GM12891 (cell line): ENCODE measurements at regions not wholly inside any gene's neighbourhood (a gene's known extent, or its start where the extent isn't known, plus 50 kb on each side); places are given as distances from the start of the nearest gene placed in this dataset.

Source experiments
- DNase-seq: peaks from one replicate; pipeline ENCODE4 v3.0.0; 2011; ENCODE audit warnings: low spot score; ENCODE audit not compliant: insufficient read length
- FAIRE-seq: peaks from 2 replicates; lab custom pipeline; 2011; peaks lifted over from hg19 to GRCh38; lab: Jason Lieb, UNC
- PAX5 ChIP-seq: IDR thresholded peaks from 2 replicates; pipeline ENCODE4 v1.6.1; 2011; ENCODE audit warnings: low read length, moderate library complexity, mild to moderate bottlenecking; ENCODE audit not compliant: insufficient read depth, severe bottlenecking
- POLR2A ChIP-seq: IDR thresholded peaks from 2 replicates; pipeline ENCODE4 v1.6.1; 2011; ENCODE audit warnings: low read depth, low read length, control low read depth
- POLR2AphosphoS5 ChIP-seq: IDR thresholded peaks from 2 replicates; pipeline ENCODE4 v1.6.1; 2011; ENCODE audit warnings: low read depth, low read length, control low read depth
- POU2F2 ChIP-seq: IDR thresholded peaks from 2 replicates; pipeline ENCODE4 v1.6.1; 2011; ENCODE audit warnings: low read depth, mild to moderate bottlenecking, control low read depth, low read length, moderate library complexity
- SPI1 ChIP-seq: IDR thresholded peaks from 2 replicates; pipeline ENCODE4 v1.6.1; 2011; ENCODE audit warnings: low read depth, low read length, control low read depth
- TAF1 ChIP-seq: IDR thresholded peaks from 2 replicates; pipeline ENCODE4 v1.6.1; 2011; ENCODE audit warnings: low read depth, low read length, control low read depth

DNA sequence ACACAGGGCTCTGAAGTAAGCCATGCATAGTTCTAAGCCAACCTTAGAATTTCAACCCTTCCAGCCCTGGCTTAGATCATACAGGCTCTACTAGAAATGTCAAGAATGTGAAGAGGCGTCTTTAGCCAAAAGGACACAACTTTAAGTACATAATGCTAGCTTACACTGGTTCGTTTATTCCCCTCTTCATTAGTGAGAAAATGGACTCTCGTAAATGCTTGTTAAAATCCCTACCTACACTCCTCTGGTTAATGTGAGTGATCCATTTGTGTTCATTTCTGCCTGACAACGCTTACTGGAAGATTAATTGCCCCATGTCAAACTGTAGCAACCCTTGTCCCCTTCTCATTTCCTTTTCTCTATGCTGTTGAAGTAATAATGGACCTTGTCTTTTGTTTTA, 149.3 kb upstream of the POU5F2 start:
- TF ChIP-seq PAX5 (no peak), POLR2AphosphoS5 (no peak), TAF1 (no peak), SPI1 (no peak), POU2F2 (no peak), POLR2A (no peak)
- no peak for FAIRE-seq
- DNase-seq, result no peak

GRCh38 chr5:93887678-93888077, 146.3 kb upstream of the POU5F2 start:
- DNase-seq, result no peak
- no peak for FAIRE-seq
- TF ChIP-seq POLR2A (no peak), POLR2AphosphoS5 (no peak), SPI1 (no peak), TAF1 (no peak), PAX5 (no peak), POU2F2 (no peak)

DNA sequence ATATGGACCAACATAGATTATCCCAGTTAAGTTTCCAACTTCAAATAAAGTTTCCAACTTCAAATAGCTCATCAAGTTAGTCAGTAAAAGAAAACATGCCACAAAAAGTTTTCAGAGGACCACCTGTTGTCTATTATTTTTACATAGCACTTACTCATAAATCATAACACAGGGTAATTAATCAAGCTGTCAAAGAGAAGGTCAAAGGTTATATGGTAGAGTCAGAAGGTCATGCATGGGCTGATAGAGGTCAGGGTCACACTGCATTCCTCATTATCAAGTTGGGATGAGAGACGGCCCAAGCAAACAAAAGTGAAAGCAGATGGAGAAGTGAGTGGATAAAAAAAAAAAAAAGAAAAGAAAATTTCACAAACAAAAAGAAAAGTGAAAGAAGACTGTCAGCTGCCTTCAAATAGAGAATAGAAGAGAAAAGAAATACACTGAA, 145.5 kb upstream of the POU5F2 start:
- no peak for TF ChIP-seq SPI1
- TF ChIP-seq POLR2AphosphoS5, result no peak
- no peak for TF ChIP-seq POU2F2
- TF ChIP-seq PAX5, result no peak
- TF ChIP-seq POLR2A, result no peak
- no peak for TF ChIP-seq TAF1
- DNase-seq (no peak), FAIRE-seq (no peak)

DNA sequence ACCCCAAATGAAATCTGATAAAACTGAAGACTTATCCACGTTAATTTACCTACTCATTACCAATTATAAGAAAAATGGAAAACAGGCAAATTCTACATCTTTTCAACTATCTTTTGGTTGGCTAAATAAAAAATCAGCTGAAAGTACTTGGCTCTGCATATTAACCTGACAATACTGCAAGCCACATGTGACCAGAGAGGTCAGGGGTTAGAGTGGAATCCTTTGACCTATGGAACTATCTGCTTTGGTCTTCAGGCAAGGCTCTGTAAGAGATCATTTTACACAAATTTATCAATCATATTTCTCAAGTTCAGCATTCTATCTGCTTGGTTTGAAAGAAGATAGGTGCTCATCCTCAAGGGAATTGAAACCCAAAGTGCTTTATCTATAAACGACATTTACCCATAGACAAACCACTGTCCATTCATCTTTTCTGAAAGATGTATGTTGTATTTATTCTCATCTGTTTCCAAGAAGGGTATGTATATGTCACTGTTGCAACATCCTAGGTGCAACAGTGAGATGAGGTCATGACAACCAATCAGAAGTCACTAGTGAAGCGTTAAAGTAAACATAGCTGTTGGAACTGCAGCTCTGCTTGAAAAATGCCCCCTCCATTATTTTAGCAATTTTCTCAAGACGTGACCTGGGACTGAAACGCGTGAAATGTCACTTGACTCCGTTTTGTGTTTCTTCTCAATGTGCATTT, 144.9 kb upstream of the POU5F2 start:
- TF ChIP-seq SPI1 (no peak), POU2F2 (no peak), POLR2A (no peak), TAF1 (no peak), PAX5 (no peak), POLR2AphosphoS5 (no peak)
- no peak for FAIRE-seq
- no peak for DNase-seq

DNA sequence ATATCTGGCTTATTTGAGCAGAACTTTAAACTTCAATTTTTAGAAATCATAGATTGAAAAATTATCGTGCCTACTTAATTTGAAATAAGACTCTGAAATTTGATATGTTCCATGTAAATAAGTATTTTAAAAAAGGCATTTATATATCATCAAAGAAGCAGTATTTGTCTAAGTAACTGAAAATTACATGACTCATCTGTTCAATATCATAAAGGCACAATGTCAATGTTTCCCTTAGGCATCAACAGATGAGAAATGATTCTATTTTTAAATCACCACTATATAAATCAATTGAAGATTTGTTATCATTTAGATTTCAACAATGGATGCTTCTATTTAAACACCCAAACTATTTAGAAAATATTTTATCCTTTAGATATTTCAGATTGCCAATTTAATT, 142.9 kb upstream of the POU5F2 start:
- DNase-seq (no peak), FAIRE-seq (no peak)
- TF ChIP-seq POLR2A, result no peak
- TF ChIP-seq TAF1, result no peak

- no peak for TF ChIP-seq PAX5
- no peak for TF ChIP-seq POU2F2
- TF ChIP-seq SPI1, result no peak
- no peak for TF ChIP-seq POLR2A
- TF ChIP-seq TAF1, result no peak
- no peak for TF ChIP-seq POLR2AphosphoS5
- DNase-seq, result no peak
- no peak for FAIRE-seq
Observed at GRCh38 chr5:93883459-93883858, 142.1 kb upstream of the POU5F2 start.

DNA sequence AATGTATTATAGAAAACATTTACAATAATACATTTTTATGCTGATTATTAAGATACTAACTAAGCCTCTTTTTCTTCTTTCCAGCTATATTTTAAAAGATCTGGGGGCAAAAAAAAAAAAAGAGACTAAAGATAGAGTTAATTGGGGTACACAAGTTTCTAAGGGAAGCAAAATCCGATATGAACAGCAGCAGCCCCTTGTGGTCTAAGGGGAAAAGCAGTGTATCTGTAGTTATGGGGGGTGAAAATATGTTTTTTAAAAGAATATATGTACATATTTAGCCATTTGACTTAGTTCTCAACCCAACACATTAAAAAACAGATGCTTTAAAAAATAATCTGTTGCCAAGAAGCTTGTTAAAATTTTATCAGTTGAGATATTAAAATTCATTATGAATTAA, 134.3 kb upstream of the POU5F2 start:
- no peak for DNase-seq
- TF ChIP-seq POLR2A (no peak), SPI1 (no peak)
- no peak for FAIRE-seq

GRCh38 chr5:93874491-93874890, 133.1 kb upstream of the POU5F2 start:
- TF ChIP-seq POU2F2 (no peak), SPI1 (no peak), POLR2AphosphoS5 (no peak), PAX5 (no peak), TAF1 (no peak)
- FAIRE-seq, result no peak
- no peak for DNase-seq

GRCh38 chr5:93874080-93874479, 132.7 kb upstream of the POU5F2 start:
- FAIRE-seq, result no peak

GRCh38 chr5:93873211-93873736, 131.9 kb upstream of the POU5F2 start:
- no peak for TF ChIP-seq TAF1
- TF ChIP-seq POLR2A, result no peak
- TF ChIP-seq PAX5, result no peak
- TF ChIP-seq SPI1, result no peak
- TF ChIP-seq POU2F2, result no peak
- TF ChIP-seq POLR2AphosphoS5, result no peak
- FAIRE-seq (no peak), DNase-seq (no peak)

More at GRCh38 chr5:93874080-93874479, 132.7 kb upstream of the POU5F2 start:
- TF ChIP-seq POU2F2 (no peak), TAF1 (no peak), PAX5 (no peak), SPI1 (no peak), POLR2AphosphoS5 (no peak), POLR2A (no peak)
- DNase-seq, result no peak
